HFFc6 (cell line): ENCODE measurements at regions not wholly inside any gene's neighbourhood (a gene's known extent, or its start where the extent isn't known, plus 50 kb on each side); places are given as distances from the start of the nearest gene placed in this dataset.

ENCODE experiments used
- DNase-seq: peaks from one replicate; pipeline ENCODE4 v3.0.0-alpha.2; 2018
- H3K27ac Mint-ChIP-seq: 2 replicates; pipeline ENCODE4 v1.8.0; 2020; ENCODE audit warnings: mild to moderate bottlenecking, mixed read lengths
- H3K27me3 Mint-ChIP-seq: 2 replicates; pipeline ENCODE4 v1.8.0; 2021; ENCODE audit warnings: mild to moderate bottlenecking, moderate library complexity, mixed read lengths; ENCODE audit not compliant: insufficient read depth
- H3K36me3 Mint-ChIP-seq: 2 replicates; pipeline ENCODE4 v1.8.0; 2021; ENCODE audit warnings: low read depth, mixed read lengths
- H3K4me1 Mint-ChIP-seq: 2 replicates; pipeline ENCODE4 v1.8.0; 2020; ENCODE audit warnings: low read depth, mixed read lengths
- H3K4me3 Mint-ChIP-seq: 2 replicates; pipeline ENCODE4 v1.8.0; 2020; ENCODE audit warnings: mild to moderate bottlenecking, moderate library complexity, mixed read lengths
- H3K9me3 Mint-ChIP-seq: 2 replicates; pipeline ENCODE4 v1.8.0; 2020; ENCODE audit warnings: mild to moderate bottlenecking, mixed read lengths
- TF ChIP-seq, protein P1 (sequence below): fragments of 200-600 bp; sonication (generic); IDR thresholded peaks from 2 replicates; pipeline ENCODE4 v1.5.0; 2021; ENCODE audit warnings: antibody characterized with exemption, mild to moderate bottlenecking

DNA sequence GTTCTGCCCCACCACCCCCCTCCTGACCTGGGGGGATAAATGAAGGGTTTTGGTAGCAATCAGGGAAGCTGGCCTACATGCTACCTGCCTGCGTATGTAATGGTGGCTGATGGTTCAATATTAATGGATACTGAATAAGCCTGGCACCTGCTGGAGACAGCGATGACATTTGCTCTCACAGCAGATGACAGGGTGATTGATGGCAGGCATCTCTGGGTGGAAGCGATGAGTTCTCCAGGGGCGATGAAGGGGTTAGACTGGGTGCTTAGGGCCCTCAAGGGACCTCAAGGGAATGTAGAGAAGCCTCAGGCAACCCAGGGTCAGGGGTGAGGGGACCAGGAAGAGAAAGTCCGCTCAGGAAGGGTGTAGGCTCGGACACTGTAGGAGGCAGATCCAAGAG is 107.7 kb upstream of the MLN start:
- H3K9me3 Mint-ChIP-seq, result no peaks in the 10 kb centered on the region
- TF ChIP-seq, protein P1, sequence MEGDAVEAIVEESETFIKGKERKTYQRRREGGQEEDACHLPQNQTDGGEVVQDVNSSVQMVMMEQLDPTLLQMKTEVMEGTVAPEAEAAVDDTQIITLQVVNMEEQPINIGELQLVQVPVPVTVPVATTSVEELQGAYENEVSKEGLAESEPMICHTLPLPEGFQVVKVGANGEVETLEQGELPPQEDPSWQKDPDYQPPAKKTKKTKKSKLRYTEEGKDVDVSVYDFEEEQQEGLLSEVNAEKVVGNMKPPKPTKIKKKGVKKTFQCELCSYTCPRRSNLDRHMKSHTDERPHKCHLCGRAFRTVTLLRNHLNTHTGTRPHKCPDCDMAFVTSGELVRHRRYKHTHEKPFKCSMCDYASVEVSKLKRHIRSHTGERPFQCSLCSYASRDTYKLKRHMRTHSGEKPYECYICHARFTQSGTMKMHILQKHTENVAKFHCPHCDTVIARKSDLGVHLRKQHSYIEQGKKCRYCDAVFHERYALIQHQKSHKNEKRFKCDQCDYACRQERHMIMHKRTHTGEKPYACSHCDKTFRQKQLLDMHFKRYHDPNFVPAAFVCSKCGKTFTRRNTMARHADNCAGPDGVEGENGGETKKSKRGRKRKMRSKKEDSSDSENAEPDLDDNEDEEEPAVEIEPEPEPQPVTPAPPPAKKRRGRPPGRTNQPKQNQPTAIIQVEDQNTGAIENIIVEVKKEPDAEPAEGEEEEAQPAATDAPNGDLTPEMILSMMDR, result no peak
- no peaks in the 10 kb centered on the region for H3K4me1 Mint-ChIP-seq
- no peak overlapping the region for H3K27ac Mint-ChIP-seq
- no peak for DNase-seq
- H3K36me3 Mint-ChIP-seq, result no peaks in the 10 kb centered on the region
- peaks cover 57% of the 10 kb centered on the region for H3K27me3 Mint-ChIP-seq
- H3K4me3 Mint-ChIP-seq, result no peak overlapping the region

- no peak overlapping the region for H3K4me3 Mint-ChIP-seq
- H3K27ac Mint-ChIP-seq, result no peak overlapping the region
- H3K9me3 Mint-ChIP-seq, result no peaks in the 10 kb centered on the region
- DNase-seq, result no peak
- peaks cover 62% of the 10 kb centered on the region for H3K27me3 Mint-ChIP-seq
- no peaks in the 10 kb centered on the region for H3K36me3 Mint-ChIP-seq
- H3K4me1 Mint-ChIP-seq, result no peaks in the 10 kb centered on the region
- TF ChIP-seq, protein P1, result no peak
Measured at GRCh38 chr6:33910594-33910993, 106.8 kb upstream of the MLN start.

DNA sequence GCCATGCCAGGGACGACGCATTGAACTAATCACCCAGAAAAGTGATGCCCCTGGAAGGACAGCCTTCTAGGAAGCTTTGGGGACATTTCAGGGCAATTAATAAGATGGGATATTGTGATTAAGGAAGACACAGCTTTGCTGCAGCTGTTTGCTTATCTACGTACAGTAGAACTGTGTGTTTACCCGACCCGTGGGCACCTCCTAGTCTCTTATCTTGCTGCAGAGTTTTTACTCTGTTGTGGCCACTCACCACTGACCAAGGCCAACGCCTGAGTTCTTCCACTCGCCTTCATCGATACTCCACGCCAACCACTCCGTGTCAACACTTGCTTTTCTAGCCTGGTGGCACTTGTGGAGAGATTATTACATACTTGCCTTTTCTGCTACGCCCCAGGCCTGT is 105.9 kb upstream of the MLN start:
- TF ChIP-seq, protein P1, result no peak
- no peak for DNase-seq
- no peak overlapping the region for H3K4me3 Mint-ChIP-seq
- peaks cover 70% of the 10 kb centered on the region for H3K27me3 Mint-ChIP-seq
- no peaks in the 10 kb centered on the region for H3K36me3 Mint-ChIP-seq
- H3K27ac Mint-ChIP-seq, result no peak overlapping the region
- H3K4me1 Mint-ChIP-seq, result no peaks in the 10 kb centered on the region
- H3K9me3 Mint-ChIP-seq, result no peaks in the 10 kb centered on the region

- Mint-ChIP-seq H3K36me3 (no peaks in the 10 kb centered on the region), H3K4me3 (no peak overlapping the region), H3K4me1 (no peaks in the 10 kb centered on the region), H3K9me3 (no peaks in the 10 kb centered on the region), H3K27me3 (peaks cover 70% of the 10 kb centered on the region), H3K27ac (no peak overlapping the region)
- TF ChIP-seq, protein P1, result no peak
- DNase-seq, result no peak
Measured at GRCh38 chr6:33908025-33908424, 104.2 kb upstream of the MLN start.

GRCh38 chr6:33907227-33907626 is 103.4 kb upstream of the MLN start:
- Mint-ChIP-seq H3K9me3 (no peaks in the 10 kb centered on the region), H3K27me3 (peaks cover 73% of the 10 kb centered on the region), H3K36me3 (0 out of 2 replicates have a peak, but pooled peaks cover 2% of the 10 kb centered on the region), H3K4me3 (no peak overlapping the region), H3K27ac (no peak overlapping the region), H3K4me1 (no peaks in the 10 kb centered on the region)
- TF ChIP-seq, protein P1, result no peak
- no peak for DNase-seq

DNA sequence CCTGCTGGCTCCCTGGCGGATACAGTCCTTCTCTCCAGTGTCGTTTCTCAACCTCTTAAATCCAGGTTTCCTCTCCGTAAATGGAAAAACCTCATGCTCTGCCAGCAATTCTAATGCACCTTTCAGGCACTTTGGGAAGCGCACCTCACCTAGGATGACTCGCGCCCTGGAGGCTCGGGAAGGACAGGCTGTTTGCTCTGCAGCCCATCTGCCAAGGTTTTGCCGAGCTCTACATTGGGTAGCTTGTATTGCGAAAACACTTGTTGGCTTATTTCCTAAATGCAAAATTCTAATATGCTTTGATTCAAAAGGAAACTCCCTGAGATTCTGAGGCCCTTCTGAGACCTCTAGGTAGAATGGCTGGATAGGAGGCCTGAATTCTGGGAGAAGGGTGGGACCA is 102.6 kb upstream of the MLN start:
- TF ChIP-seq, protein P1, result no peak
- H3K4me1 Mint-ChIP-seq, result no peaks in the 10 kb centered on the region
- no peaks in the 10 kb centered on the region for H3K9me3 Mint-ChIP-seq
- H3K27ac Mint-ChIP-seq, result no peak overlapping the region
- 0 out of 2 replicates have a peak, but pooled peaks cover 6% of the 10 kb centered on the region for H3K36me3 Mint-ChIP-seq
- peaks cover 72% of the 10 kb centered on the region for H3K27me3 Mint-ChIP-seq
- DNase-seq, result no peak
- no peak overlapping the region for H3K4me3 Mint-ChIP-seq
